Stomach (tissue), 4 donors: ENCODE measurements at regions not wholly inside any gene's neighbourhood (a gene's known extent, or its start where the extent isn't known, plus 50 kb on each side); places are given as distances from the start of the nearest gene placed in this dataset.

Experiments used
- CTCF ChIP-seq, 7 experiments: fragments of 450-650 bp in 4 of 7; fragments of 200-600 bp in 3 of 7; sonication (generic) in 3 of 7; IDR thresholded peaks; one replicate each; pipeline ENCODE4 v1.5.1; 2016 to 2019; ENCODE audit warnings: antibody characterized with exemption in 7 of 7, control low read depth in 2 of 7, mild to moderate bottlenecking in 1 of 7
- POLR2A ChIP-seq, 4 donors: fragments of 450-650 bp; IDR thresholded peaks; one replicate each; pipeline ENCODE4 v1.6.1; 2016; ENCODE audit warnings: antibody characterized with exemption in 4 of 4, control low read depth in 2 of 4, mild to moderate bottlenecking in 1 of 4, moderate library complexity in 1 of 4

- TF ChIP-seq CTCF (IDR thresholded peaks at IDR 0.05) (no peak), POLR2A (IDR thresholded peaks at IDR 0.05) (no peak)
These were observed 107.8 kb upstream of the FOLH1 start for GRCh38 chr11:49316180-49316579.
